IPS DF 4.7 (cell line): ENCODE measurements at regions not wholly inside any gene's neighbourhood (a gene's known extent, or its start where the extent isn't known, plus 50 kb on each side); places are given as distances from the start of the nearest gene placed in this dataset.
A peak's percentile ranks its signal among the peaks of the same experiment; 100 is the strongest.
"Not testable (repeated sequence)": the region's sequence is repeated elsewhere in the genome, so short reads cannot be mapped to it uniquely, and the experiment has no call there.

Source experiments
- DNase-seq: peaks from one replicate; pipeline ENCODE4 v3.0.0-alpha.2; 2013; ENCODE audit warnings: low spot score; ENCODE audit errors: extremely low read depth

DNA sequence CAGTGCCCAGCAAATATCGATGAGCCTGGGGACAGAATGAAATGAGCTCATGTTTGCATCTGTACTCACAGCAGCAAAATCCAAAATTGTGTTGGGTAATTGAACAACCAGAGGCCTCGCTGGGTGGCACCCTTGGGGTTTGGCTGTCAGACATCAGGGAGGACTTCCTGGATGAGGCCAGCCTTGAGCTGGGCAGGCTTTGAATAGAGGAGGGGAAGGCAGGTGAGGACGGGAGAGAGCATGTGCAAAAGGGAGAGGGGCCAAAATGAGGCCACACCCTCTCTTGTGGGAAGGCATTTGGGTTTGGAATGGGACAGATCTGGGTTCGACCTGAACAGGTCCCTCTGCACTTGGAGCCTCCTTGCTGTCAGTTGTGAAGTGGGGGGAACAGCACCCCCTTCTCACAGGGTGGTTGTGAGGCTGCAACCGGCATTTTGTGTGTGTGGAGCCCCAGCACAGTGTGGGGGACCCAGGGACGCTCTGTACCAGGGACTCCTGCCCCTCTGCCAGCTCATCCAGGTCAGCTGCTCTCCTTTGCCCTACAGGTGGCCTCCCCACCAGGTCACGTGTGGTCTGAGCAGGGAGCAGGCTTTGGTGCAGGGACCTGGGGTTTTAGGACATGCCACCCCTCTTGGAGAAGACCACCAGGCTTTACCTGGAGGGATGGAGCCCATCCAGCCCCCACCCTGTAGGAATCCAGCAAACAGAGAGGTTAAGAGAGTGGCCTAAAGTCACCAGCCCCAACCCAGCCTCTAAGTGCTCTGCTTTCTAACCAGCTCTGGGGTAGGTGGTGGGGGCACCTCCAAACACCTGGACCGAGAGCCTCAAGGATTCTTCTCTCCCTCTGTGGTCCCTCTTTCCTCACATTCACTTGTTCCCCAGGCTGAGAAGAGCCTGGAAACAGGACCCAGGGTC lies 521.8 kb downstream of the PTPRU start:
- DNase-seq: no peak

- DNase-seq: no peak
These were observed 520.8 kb downstream of the PTPRU start for GRCh38 chr1:29756901-29757725.

- no peak for DNase-seq
These were observed 520.2 kb downstream of the PTPRU start for GRCh38 chr1:29756498-29756897.

DNA sequence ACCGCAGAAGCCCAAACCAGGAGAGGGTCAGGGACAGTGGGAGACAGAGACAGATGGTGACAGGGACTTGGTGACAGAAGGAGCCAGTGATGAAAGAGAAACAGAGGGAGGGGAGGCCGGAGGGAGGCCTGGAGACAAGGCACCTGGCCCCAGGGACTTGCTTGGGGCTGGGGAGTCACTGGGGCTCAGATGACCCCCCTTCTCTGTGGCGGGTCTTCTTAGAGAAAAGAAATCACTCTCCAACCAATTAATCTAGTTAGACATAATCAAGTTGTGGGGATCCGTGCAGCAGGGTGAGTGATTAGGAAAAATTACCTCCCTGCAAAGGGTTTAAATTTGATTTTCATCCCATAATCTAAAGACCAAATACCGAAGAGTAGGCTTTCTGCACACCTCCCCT lies 519.8 kb downstream of the PTPRU start:
- no peak for DNase-seq

GRCh38 chr1:29755412-29756015 lies 519.2 kb downstream of the PTPRU start:
- not testable (repeated sequence) for DNase-seq

GRCh38 chr1:29754573-29755375 lies 518.5 kb downstream of the PTPRU start:
- no peak for DNase-seq

DNA sequence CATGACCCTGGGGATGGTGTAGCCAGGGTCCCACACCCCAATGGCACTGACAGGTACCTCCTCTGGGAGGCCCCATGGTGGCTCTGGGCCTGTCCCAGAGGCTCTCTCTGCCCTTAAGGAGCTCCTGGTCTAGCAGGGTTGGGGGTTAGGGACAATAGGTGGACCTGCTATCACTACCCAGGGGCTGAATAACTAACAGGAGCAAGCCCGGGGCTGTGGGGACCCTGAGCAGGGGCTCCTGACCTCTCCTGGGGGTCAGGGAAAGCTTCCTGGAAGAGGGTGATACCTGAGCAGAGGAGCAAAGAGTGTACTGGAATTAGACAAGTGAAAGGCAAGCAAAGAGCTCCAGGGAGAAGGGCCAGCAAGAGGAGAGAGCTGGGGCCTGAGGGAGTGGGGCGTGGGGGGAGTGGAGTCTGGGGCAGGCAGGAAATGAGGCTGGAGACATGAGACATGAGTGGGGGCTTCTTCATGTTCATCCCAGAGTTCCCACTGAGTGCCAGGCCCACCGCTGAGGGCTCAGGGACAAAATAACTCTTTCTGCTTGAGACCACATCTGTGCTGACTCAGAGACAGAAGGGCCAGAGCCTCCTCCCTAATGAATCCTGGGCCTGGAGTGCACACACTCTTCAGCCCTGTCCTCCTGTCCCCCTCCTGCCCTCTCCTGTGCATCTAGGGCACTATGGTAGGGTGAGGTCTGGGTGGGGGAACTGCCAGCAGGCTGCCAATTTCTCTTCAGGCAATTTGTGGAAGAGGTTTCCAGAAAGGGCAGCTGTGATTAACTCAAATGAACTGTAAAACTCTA lies 517.6 kb downstream of the PTPRU start:
- no peak for DNase-seq

DNA sequence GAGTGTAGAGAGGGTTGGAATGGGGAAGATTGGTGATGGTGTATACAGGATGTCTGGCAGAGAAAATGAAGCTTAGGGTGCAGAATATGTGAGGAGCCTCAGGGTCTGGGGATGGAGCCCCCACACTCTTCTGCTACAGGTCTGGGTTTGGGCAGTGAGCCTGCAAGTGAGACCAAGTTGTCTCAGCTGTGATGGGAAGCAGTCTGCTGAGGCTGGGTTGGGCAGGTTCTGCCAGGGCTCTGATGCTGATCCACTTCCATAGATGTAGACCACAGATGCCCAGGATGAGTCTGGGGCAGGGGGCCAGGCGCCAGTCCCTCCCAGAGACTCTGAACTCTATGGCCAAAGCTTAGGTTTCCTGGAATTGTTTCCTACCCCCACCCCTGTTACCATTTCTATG lies 516.9 kb downstream of the PTPRU start:
- DNase-seq: no peak

- peak; percentile 7 for DNase-seq
These were observed 515.8 kb downstream of the PTPRU start for GRCh38 chr1:29752141-29752540.

- DNase-seq: no peak
These were observed 513.0 kb downstream of the PTPRU start for GRCh38 chr1:29749024-29749945.

DNA sequence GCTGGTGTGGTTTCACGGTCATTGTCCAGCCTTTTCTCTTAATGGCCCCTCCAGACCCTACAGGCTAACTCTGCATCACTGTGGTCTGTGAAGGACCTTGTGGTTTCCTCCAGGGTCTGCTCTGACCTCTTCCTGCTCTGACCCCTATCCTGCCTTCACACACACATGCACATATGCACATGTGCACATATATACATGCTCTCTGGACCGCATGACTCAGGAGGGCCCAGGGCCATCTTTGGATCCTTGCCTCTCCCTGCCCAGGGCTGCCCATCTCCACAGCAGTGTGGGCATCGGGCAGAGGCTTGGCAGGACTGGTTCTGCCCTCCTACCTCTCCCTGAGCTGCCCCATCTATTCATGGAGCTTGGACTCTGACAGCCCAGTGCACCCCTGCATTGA lies 510.9 kb downstream of the PTPRU start:
- DNase-seq: no peak

DNA sequence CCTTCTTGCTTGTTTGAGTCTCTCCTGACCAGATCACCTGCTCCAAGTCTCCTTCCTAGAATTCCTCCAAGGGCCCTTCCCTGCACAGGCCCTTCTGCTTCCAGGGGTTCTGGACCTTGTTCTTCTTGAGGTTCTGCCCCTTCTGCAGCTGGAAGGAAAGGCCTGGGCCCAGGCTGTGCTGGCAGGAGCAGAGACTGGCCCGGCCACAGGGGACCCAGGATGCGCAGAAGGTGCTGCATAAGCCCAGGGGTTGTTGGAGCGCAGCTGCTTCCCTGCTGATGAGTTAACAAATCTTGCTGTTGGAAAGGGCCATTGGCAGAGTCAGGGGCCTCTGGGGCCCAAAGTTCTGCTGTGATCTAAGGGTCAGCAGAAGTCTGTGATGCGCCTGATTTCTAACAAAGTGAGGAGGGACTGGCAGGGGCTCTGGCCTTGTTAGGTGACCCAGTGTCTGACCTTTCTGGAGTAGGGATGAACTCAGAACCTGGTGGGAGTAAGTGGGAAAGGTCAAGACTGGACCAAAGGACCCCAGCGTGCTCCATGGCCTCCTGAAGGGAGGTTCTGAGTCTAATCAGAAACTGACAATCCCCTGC lies 509.8 kb downstream of the PTPRU start:
- no peak for DNase-seq

DNA sequence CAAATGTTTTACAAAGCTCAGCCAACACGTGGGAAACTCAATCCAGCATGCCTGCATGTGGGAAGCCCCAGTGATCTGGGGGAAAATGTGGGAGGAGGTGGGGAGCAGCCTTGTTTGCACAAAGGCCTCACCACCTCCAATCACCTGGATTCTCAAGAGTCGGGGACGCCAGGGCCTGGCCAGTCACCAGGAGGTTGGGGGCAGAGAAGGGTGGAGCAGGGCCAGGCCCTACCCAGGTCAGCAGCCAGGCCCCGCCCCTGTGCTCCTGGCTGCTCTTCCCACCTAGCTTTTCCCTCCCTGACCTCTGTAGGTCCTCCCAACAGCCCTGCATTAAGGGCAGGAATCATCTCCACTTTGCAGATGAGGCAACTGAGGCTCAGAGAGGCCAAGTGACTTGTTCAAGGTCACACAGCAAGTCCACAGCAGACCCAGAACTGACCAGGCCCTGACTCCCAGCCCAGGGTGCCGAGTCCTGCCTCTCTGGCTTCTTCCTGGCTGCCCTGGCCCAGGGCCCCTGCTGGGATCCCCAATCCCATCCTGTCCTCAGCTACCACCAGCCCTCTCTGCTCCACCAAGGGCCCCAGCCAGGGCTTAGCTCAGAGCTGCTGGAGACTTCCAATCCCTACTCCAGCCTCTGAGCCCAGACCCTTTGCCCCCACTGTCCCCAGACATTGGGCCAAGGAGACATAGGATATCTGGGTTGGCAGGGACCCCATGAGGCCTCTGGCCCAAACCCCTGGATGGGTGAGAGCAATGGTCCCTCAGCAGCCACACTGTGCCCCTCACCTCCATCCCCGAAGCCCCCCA lies 508.6 kb downstream of the PTPRU start:
- no peak for DNase-seq

DNA sequence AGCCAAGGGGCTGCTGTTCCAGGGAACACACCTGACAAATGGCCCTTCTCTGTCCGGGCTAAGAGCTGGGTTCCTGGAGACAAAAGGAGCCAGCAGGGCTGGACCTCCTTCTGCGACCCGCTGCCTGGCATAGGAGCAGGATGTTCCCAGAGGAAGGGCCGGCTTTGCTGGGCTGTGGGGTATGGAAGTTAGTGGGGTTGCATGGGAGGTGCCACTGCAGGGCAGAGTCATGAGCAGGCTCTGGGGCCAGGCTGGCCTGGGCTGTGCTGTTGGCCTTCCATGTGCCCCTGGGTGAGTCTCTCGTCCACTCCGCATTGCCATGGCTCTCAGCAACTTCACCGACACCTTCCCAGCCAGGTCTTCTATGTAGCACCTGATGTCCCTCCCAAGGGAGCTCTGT lies 507.6 kb downstream of the PTPRU start:
- DNase-seq: no peak

- DNase-seq: no peak
These were observed 506.9 kb downstream of the PTPRU start for GRCh38 chr1:29743264-29743663.

- DNase-seq: no peak
These were observed 502.9 kb downstream of the PTPRU start for GRCh38 chr1:29739176-29739575.

GRCh38 chr1:29736582-29737188 lies 500.4 kb downstream of the PTPRU start:
- DNase-seq: peak; percentile 22

DNA sequence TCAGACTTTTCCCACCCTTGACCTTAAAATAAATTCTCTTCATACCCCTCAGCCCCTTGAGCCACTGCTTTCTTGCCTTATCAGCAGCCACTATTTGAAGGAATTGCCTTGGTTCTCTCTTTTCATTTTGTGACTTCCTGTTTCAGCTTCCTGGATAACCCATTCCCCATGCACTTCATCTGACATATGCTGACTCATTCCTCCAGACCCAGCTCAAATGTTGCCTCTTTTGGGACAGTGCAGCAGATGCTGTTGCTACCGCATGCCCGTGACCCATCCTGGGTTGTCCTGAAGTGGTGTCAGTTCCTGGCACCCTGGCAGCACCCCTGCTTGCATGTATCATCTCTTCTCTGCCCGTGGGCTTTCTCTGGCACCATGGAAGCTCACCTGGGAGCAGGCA lies 496.1 kb downstream of the PTPRU start:
- no peak for DNase-seq
